H1 (cell line): ENCODE measurements at regions not wholly inside any gene's neighbourhood (a gene's known extent, or its start where the extent isn't known, plus 50 kb on each side); places are given as distances from the start of the nearest gene placed in this dataset.

Experiments used
- CTCF ChIA-PET: fragments of 300-600 bp; sonication (Branson Sonifier 250); formaldehyde crosslinking; loops from one replicate; lab custom pipeline; 2021; ENCODE audit not compliant: partially characterized antibody; lab: Charles Lee
- POLR2A ChIA-PET: fragments of 300-600 bp; sonication (Branson Sonifier 250); formaldehyde crosslinking; loops from one replicate; lab custom pipeline; 2021; ENCODE audit warnings: inconsistent platforms; ENCODE audit not compliant: partially characterized antibody; lab: Charles Lee
- DNase-seq, 2 experiments: peaks; one replicate each; pipeline versions ENCODE4 v3.0.0 to v3.0.0-alpha.2; 2010 to 2022; ENCODE audit warnings: low spot score in 2 of 2, low read depth in 1 of 2, mixed read lengths in 1 of 2
- FAIRE-seq: peaks from 2 replicates; lab custom pipeline; 2011; peaks lifted over from hg19 to GRCh38; lab: Jason Lieb, UNC
- H2AFZ ChIP-seq: 2 replicates; pipeline ENCODE4 v1.8.1; 2012; ENCODE audit warnings: low read length, inconsistent platforms
- H2AK5ac ChIP-seq: 2 replicates; pipeline ENCODE4 v1.6.1; 2013; ENCODE audit warnings: low read depth, low read length
- H2BK120ac ChIP-seq: replicated peaks from 2 replicates; pipeline ENCODE3; 2013; ENCODE audit warnings: low read depth, low read length, inconsistent platforms
- H2BK12ac ChIP-seq: 2 replicates; pipeline ENCODE4 v1.6.1; 2013; ENCODE audit warnings: low read depth, low read length
- H2BK15ac ChIP-seq: 2 replicates; pipeline ENCODE4 v1.6.1; 2013; ENCODE audit warnings: low read length
- H2BK20ac ChIP-seq: 2 replicates; pipeline ENCODE4 v1.6.1; 2013; ENCODE audit warnings: low read length
- H2BK5ac ChIP-seq: 2 replicates; pipeline ENCODE4 v1.6.1; 2013; ENCODE audit warnings: low read depth, low read length
- H3K14ac ChIP-seq: 2 replicates; pipeline ENCODE4 v1.6.1; 2013; ENCODE audit warnings: inconsistent platforms; ENCODE audit not compliant: insufficient read length
- H3K18ac ChIP-seq: 2 replicates; pipeline ENCODE4 v1.6.1; 2013; ENCODE audit warnings: low read length; ENCODE audit errors: extremely low read depth
- H3K23ac ChIP-seq: 2 replicates; pipeline ENCODE4 v1.6.1; 2013; ENCODE audit warnings: inconsistent platforms; ENCODE audit not compliant: insufficient read length
- H3K23me2 ChIP-seq: 2 replicates; pipeline ENCODE4 v1.6.1; 2013; ENCODE audit warnings: low read depth, low read length
- H3K27ac ChIP-seq: 2 replicates; pipeline ENCODE4 v1.6.1; 2011; ENCODE audit warnings: low read depth, low read length, inconsistent platforms
- H3K27me3 ChIP-seq, 4 experiments: replicated peaks in 1 of 4; 1 replicate in 1 of 4; 2 replicates in 3 of 4; pipeline versions ENCODE4 v1.6.1 to v1.8.1; 2011 to 2013; ENCODE audit warnings: low read length in 3 of 4, mild to moderate bottlenecking in 3 of 4, inconsistent platforms in 2 of 4, mixed read lengths in 2 of 4, moderate library complexity in 1 of 4; ENCODE audit not compliant: control insufficient read depth in 3 of 4, insufficient read depth in 3 of 4; ENCODE audit errors: extremely low read depth in 1 of 4
- H3K36me3 ChIP-seq, 4 experiments: 2 replicates each; pipeline versions ENCODE4 v1.6.1 to v1.8.1; 2011 to 2013; ENCODE audit warnings: mild to moderate bottlenecking in 4 of 4, low read length in 3 of 4, moderate library complexity in 2 of 4, control low read depth in 1 of 4, inconsistent platforms in 1 of 4; ENCODE audit not compliant: insufficient read depth in 4 of 4, control insufficient read depth in 2 of 4
- H3K4ac ChIP-seq: replicated peaks from 2 replicates; pipeline ENCODE3; 2013; ENCODE audit warnings: low read length, low read depth, mixed read lengths, inconsistent platforms; ENCODE audit not compliant: insufficient read length
- H3K4me1 ChIP-seq, 4 experiments: replicated peaks in 1 of 4; 1 replicate in 1 of 4; 2 replicates in 3 of 4; pipeline versions ENCODE4 v1.6.1 to v1.8.1; 2011 to 2013; ENCODE audit warnings: low read length in 3 of 4, inconsistent platforms in 2 of 4, mixed read lengths in 1 of 4; ENCODE audit not compliant: insufficient read depth in 4 of 4, control insufficient read depth in 3 of 4
- H3K4me2 ChIP-seq, 2 experiments: 2 replicates each; pipeline versions ENCODE4 v1.6.1 to v1.8.1; 2011 to 2013; ENCODE audit warnings: low read depth in 2 of 2, low read length in 2 of 2, control low read depth in 1 of 2, inconsistent platforms in 1 of 2, mild to moderate bottlenecking in 1 of 2; ENCODE audit not compliant: insufficient read depth in 1 of 2
- H3K4me3 ChIP-seq, 4 experiments: fragments of 200-600, 300-600 bp in 1 of 4; sonication (generic), shearing (Covaris generic), sonication (Bioruptor Twin) in 1 of 4; 2 replicates each; pipeline versions ENCODE4 v1.5.1 to v1.8.1; 2011 to 2016; ENCODE audit warnings: low read length in 4 of 4, low read depth in 3 of 4, control low read depth in 2 of 4, inconsistent platforms in 2 of 4, mild to moderate bottlenecking in 2 of 4, mixed read lengths in 1 of 4, moderate library complexity in 1 of 4; ENCODE audit not compliant: insufficient read depth in 2 of 4; ENCODE audit errors: extremely low read depth in 1 of 4
- H3K56ac ChIP-seq: replicated peaks from 2 replicates; pipeline ENCODE3; 2013; ENCODE audit warnings: low read depth, mild to moderate bottlenecking, mixed read lengths, low read length, inconsistent platforms; ENCODE audit not compliant: insufficient read length
- H3K79me1 ChIP-seq: 2 replicates; pipeline ENCODE4 v1.6.1; 2013; ENCODE audit warnings: low read depth, low read length, control low read depth
- H3K79me2 ChIP-seq, 2 experiments: 2 replicates each; pipeline versions ENCODE4 v1.6.1 to v1.8.1; 2012 to 2013; ENCODE audit warnings: low read length in 2 of 2, mild to moderate bottlenecking in 2 of 2, inconsistent platforms in 1 of 2; ENCODE audit not compliant: insufficient read depth in 2 of 2, control insufficient read depth in 1 of 2
- H3K9ac ChIP-seq, 4 experiments: replicated peaks in 1 of 4; 1 replicate in 1 of 4; 2 replicates in 3 of 4; pipeline versions ENCODE4 v1.6.1 to v1.8.1; 2011 to 2013; ENCODE audit warnings: low read depth in 3 of 4, low read length in 3 of 4, control low read depth in 2 of 4, mild to moderate bottlenecking in 2 of 4, moderate library complexity in 2 of 4, inconsistent platforms in 1 of 4; ENCODE audit errors: extremely low read depth in 1 of 4
- H3K9me3 ChIP-seq, 2 experiments: 2 replicates each; pipeline versions ENCODE4 v1.6.1 to v1.8.1; 2012 to 2013; ENCODE audit warnings: mild to moderate bottlenecking in 2 of 2, moderate library complexity in 2 of 2, control low read depth in 1 of 2, inconsistent platforms in 1 of 2, low read depth in 1 of 2, low read length in 1 of 2, mixed read lengths in 1 of 2; ENCODE audit not compliant: insufficient read depth in 2 of 2
- H4K20me1 ChIP-seq, 2 experiments: replicated peaks in 1 of 2; 2 replicates each; pipeline versions ENCODE3 to v1.8.1; 2011 to 2013; ENCODE audit warnings: inconsistent platforms in 2 of 2, low read length in 2 of 2, mild to moderate bottlenecking in 1 of 2; ENCODE audit not compliant: insufficient read depth in 2 of 2, control insufficient read depth in 1 of 2
- H4K5ac ChIP-seq: 2 replicates; pipeline ENCODE4 v1.6.1; 2013; ENCODE audit warnings: low read length, low read depth, mixed read lengths, inconsistent platforms; ENCODE audit not compliant: insufficient read length
- H4K8ac ChIP-seq: 2 replicates; pipeline ENCODE4 v1.8.0; 2013; ENCODE audit warnings: mild to moderate bottlenecking, moderate library complexity, low read length, inconsistent platforms; ENCODE audit not compliant: insufficient read depth; ENCODE audit errors: extremely low read depth
- H4K91ac ChIP-seq: replicated peaks from 2 replicates; pipeline ENCODE3; 2013; ENCODE audit warnings: low read length, mixed read lengths, inconsistent platforms; ENCODE audit not compliant: insufficient read length
- CTCF ChIP-seq, 3 experiments: IDR thresholded peaks; 1 replicate in 2 of 3; 2 replicates in 1 of 3; pipeline versions ENCODE4 v1.5.1 to v1.6.1; 2011; ENCODE audit warnings: low read length in 3 of 3, mild to moderate bottlenecking in 3 of 3, inconsistent platforms in 2 of 3, low read depth in 1 of 3, moderate library complexity in 1 of 3; ENCODE audit not compliant: insufficient read depth in 1 of 3; ENCODE audit errors: control extremely low read depth in 1 of 3
- POU5F1 ChIP-seq: IDR thresholded peaks from 2 replicates; pipeline ENCODE4 v1.6.1; 2011; ENCODE audit warnings: low read depth, mild to moderate bottlenecking, low read length, moderate library complexity
- RAD21 ChIP-seq, 2 experiments: IDR thresholded peaks in 1 of 2; conservative IDR thresholded peaks in 1 of 2; 2 replicates each; pipeline ENCODE4 v1.6.1; 2011; ENCODE audit warnings: low read depth in 2 of 2, low read length in 2 of 2, improper control_type of control experiment in 1 of 2, inconsistent platforms in 1 of 2, mild to moderate bottlenecking in 1 of 2, moderate library complexity in 1 of 2
- WGBS, 2 experiments: shearing (Covaris generic) in 1 of 2; methylation state at CpG; one replicate each; pipeline versions ENCODE4 v1.1.6 to v1.1.7; 2013 to 2015; ENCODE audit warnings: low lambda C conversion rate in 2 of 2, mixed read lengths in 2 of 2, inconsistent platforms in 1 of 2, low coverage in 1 of 2, missing lambda C conversion rate in 1 of 2; ENCODE audit not compliant: insufficient replicate concordance in 2 of 2, insufficient coverage in 1 of 2, insufficient read length in 1 of 2; ENCODE audit errors: extremely low coverage in 1 of 2, missing lambda C conversion rate in 1 of 2; 5-methylcytosine and 5-hydroxymethylcytosine counted together

- POLR2A ChIA-PET = no interaction called here
- DNase-seq = no peak
- no peaks in the 10 kb centered on the region for H3K79me2 ChIP-seq
Measured at GRCh38 chr6:128807577-128807976, 75.4 kb upstream of the LAMA2 start.

More at GRCh38 chr6:128807577-128807976, 75.4 kb upstream of the LAMA2 start:
- Histone ChIP-seq H4K91ac (no peak overlapping the region), H3K56ac (no peak overlapping the region), H3K18ac (no peak overlapping the region), H3K14ac (no peak overlapping the region), H2BK5ac (no peak overlapping the region), H3K27me3 (no peaks in the 10 kb centered on the region), H2AK5ac (no peak overlapping the region), H3K27ac (no peak overlapping the region), H3K36me3 (no peaks in the 10 kb centered on the region), H2BK120ac (no peak overlapping the region), H3K4me3 (no peak overlapping the region), H2AFZ (no peak overlapping the region), H4K5ac (no peak overlapping the region), H2BK15ac (no peak overlapping the region), H4K20me1 (no peaks in the 10 kb centered on the region), H3K9me3 (no peaks in the 10 kb centered on the region), H3K4me1 (no peaks in the 10 kb centered on the region), H3K9ac (no peak overlapping the region), H3K4me2 (no peak overlapping the region), H2BK20ac (no peak overlapping the region), H3K23me2 (no peaks in the 10 kb centered on the region), H2BK12ac (no peak overlapping the region), H3K23ac (no peak overlapping the region), H3K79me1 (no peaks in the 10 kb centered on the region), H3K4ac (no peak overlapping the region), H4K8ac (no peak overlapping the region)
- TF ChIP-seq CTCF (IDR thresholded peaks at IDR 0.05; ENCODE audit: control extremely low read depth in 1 of 3, insufficient read depth in 1 of 3, low read depth in 1 of 3, low read length in 3 of 3) = peak in 2 of 3 experiments; percentile 11 to 19; a peak in 2 of 4 replicates
- peak; percentile 59 to 60 for TF ChIP-seq RAD21 (IDR thresholded peaks at IDR 0.05 in 1 of 2, conservative IDR thresholded peaks at IDR 0.05 in 1 of 2; ENCODE audit: low read depth in 2 of 2, low read length in 2 of 2)
- no peak for TF ChIP-seq POU5F1
- CTCF ChIA-PET = interaction anchor here (0.6 to 3.2 kb wide), 12 partner anchors 10 to 1055 kb away, joined by 3 to 11 read pairs (median 3); no protein-coding TSS in a partner anchor
- FAIRE-seq = peak; percentile 57
- 27% methylated on average over 2 of the region's 2 CpGs; no CpG with 5 or more reads in 1 of the 2 experiments for WGBS, 2 experiments
